ENCODE measurements at regions not wholly inside any gene's neighbourhood (a gene's known extent, or its start where the extent isn't known, plus 50 kb on each side); places are given as distances from the start of the nearest gene placed in this dataset.

DNA sequence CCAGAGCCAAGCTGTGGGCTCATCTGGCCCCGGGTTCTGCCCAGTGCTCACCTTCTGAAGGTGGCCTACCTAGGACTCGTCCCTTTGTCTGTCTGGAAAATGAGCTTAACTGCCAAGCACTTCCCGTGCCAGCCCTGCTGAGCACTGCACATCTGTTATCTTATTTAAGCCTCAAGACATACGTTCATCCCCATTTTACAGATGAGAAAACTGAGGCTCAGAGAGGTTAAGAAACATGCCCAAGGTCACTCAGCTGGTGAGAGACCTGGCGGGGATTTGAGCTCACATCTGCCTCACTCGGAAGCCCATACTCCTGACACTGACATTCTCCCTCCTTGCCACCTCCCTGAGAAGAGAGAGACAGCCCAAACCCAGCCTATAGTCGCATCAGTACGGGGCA lies 226.2 kb downstream of the MN1 start:
- Histone ChIP-seq H3K9me3 (ENCODE audit: control insufficient read depth in 2 of 2, insufficient read depth in 1 of 2, low read depth in 1 of 2, low read length in 1 of 2) (peaks cover 0 to 6% of the 10 kb centered on the region in 2 donors), H3K27ac (ENCODE audit: low read depth in 1 of 3, low read length in 2 of 3) (no peak overlapping the region), H3K4me3 (ENCODE audit: low read depth in 1 of 3, low read length in 3 of 3) (no peak overlapping the region), H3K36me3 (ENCODE audit: control insufficient read depth in 3 of 3, insufficient read depth in 2 of 3, low read depth in 1 of 3, low read length in 3 of 3) (no peaks in the 10 kb centered on the region), H3K27me3 (ENCODE audit: control insufficient read depth in 3 of 3, insufficient read depth in 3 of 3, low read length in 3 of 3) (no peaks in the 10 kb centered on the region), H3K4me1 (ENCODE audit: control insufficient read depth in 3 of 3, insufficient read depth in 2 of 3, low read depth in 1 of 3, low read length in 2 of 3) (peaks cover 0 to 6% (median 0%) of the 10 kb centered on the region in 3 donors)
- no peak for FAIRE-seq
- DNase-seq: no peak
- 80 to 87% (median 81%) methylated on average over 8 of the region's 8 CpGs for WGBS, 3 donors

DNA sequence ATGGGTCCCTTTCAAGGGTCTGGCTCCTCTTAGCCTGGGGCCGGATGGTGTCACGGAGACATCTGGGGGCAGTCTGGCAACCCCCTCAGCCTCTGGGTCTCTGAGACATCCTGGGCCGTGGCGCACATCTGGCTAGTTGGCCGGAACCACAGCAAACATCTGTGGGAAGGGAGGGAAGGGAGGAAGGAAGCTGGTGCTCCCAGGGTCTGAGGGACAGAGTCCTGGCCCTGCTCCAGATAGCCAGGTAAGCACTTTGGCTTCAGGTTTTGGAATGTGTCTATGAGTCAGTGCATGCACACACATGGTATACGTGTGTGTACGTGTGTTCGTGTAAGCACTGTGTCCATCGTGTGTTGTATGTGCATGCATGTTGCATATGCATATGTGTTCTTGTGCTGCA lies 225.1 kb downstream of the MN1 start:
- no peak overlapping the region for H3K4me3 ChIP-seq (ENCODE audit: low read depth in 1 of 3, low read length in 3 of 3)

DNA sequence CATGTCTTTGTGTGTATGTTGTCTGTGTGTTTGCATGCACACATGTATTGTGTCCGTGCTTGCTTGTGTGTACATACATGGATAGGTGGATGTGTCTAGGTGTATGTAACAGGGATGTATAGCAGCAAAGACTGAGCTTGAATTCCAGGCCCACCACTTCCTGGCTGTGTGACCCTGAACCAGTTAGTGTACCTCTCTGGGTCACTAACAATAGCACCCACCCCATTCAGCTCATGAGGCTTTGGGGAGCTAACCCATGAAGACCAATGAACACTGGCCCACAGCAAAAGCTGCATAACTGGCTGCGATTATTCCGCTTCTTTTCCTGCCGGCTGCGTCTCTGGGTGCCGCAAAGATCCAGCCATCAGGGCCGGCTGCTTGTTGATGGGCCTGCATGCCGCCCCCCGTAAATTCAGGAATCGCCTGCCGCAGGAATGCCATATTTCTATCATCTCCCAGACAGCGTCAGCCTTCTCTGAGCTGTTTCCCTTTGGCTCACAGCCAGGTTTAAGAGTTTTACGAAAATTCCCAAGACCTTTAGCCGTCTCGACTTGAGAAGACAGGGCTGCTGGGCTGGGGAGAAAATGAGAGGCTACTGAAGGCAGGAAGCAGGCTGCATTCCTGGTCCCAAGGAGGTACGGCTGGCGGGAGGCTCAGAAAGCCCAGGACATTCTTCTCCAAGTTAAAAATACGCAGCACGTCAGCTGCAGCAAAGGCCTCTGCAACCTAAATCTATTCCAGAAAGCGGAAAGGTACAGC lies 224.6 kb downstream of the MN1 start:
- Histone ChIP-seq H3K27ac (ENCODE audit: low read depth in 1 of 3, low read length in 2 of 3) (peak overlapping the region in 1 of 3 donors; percentile 30), H3K36me3 (ENCODE audit: control insufficient read depth in 3 of 3, insufficient read depth in 2 of 3, low read depth in 1 of 3, low read length in 3 of 3) (no peaks in the 10 kb centered on the region), H3K4me3 (ENCODE audit: low read depth in 1 of 3, low read length in 3 of 3) (no peak overlapping the region), H3K4me1 (ENCODE audit: control insufficient read depth in 3 of 3, insufficient read depth in 2 of 3, low read depth in 1 of 3, low read length in 2 of 3) (peaks cover 0 to 6% (median 0%) of the 10 kb centered on the region in 3 donors), H3K27me3 (ENCODE audit: control insufficient read depth in 3 of 3, insufficient read depth in 3 of 3, low read length in 3 of 3) (no peaks in the 10 kb centered on the region), H3K9me3 (ENCODE audit: control insufficient read depth in 2 of 2, insufficient read depth in 1 of 2, low read depth in 1 of 2, low read length in 1 of 2) (peaks cover 0 to 5% of the 10 kb centered on the region in 2 donors)
- 49 to 55% (median 50%) methylated on average over 20 of the region's 20 CpGs for WGBS, 3 donors
- FAIRE-seq (no peak), DNase-seq (peak in 1 of 2 donors; percentile 63)

More for the DNA sequence above, 225.1 kb downstream of the MN1 start:
- H3K4me1 ChIP-seq (ENCODE audit: control insufficient read depth in 3 of 3, insufficient read depth in 2 of 3, low read depth in 1 of 3, low read length in 2 of 3): peaks cover 0 to 6% (median 0%) of the 10 kb centered on the region in 3 donors
- H3K27ac ChIP-seq (ENCODE audit: low read depth in 1 of 3, low read length in 2 of 3): no peak overlapping the region
- FAIRE-seq (no peak), DNase-seq (no peak)
- H3K9me3 ChIP-seq (ENCODE audit: control insufficient read depth in 2 of 2, insufficient read depth in 1 of 2, low read depth in 1 of 2, low read length in 1 of 2): peaks cover 0 to 6% of the 10 kb centered on the region in 2 donors
- WGBS, 3 donors: 67 to 80% (median 78%) methylated on average over 8 to 9 of the region's 9 CpGs
- H3K36me3 ChIP-seq (ENCODE audit: control insufficient read depth in 3 of 3, insufficient read depth in 2 of 3, low read depth in 1 of 3, low read length in 3 of 3): no peaks in the 10 kb centered on the region
- no peaks in the 10 kb centered on the region for H3K27me3 ChIP-seq (ENCODE audit: control insufficient read depth in 3 of 3, insufficient read depth in 3 of 3, low read length in 3 of 3)

DNA sequence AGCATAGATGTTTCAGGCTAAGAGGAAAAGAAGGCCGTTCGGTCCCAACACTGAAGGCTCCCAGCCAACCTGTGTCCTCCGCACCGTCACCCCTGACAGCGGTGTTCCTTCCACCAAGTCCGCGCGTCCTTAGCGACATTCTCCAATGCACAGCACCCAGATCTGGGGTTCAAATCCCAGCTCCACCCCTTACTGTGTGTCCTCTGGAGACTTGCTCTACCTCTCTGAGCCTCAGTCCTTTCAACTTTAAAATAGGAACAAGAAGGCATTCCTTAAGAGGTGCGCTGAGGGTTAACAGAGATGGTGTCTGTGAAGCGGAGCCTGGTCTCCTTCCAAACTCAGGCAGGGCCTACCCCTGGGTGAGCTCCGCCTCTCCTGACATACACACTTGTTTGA lies 224.0 kb downstream of the MN1 start:
- no peak overlapping the region for H3K4me3 ChIP-seq (ENCODE audit: low read depth in 1 of 3, low read length in 3 of 3)
- 85 to 93% (median 88%) methylated on average over 12 of the region's 12 CpGs for WGBS, 3 donors
- H3K9me3 ChIP-seq (ENCODE audit: control insufficient read depth in 2 of 2, insufficient read depth in 1 of 2, low read depth in 1 of 2, low read length in 1 of 2): no peaks in the 10 kb centered on the region
- H3K27me3 ChIP-seq (ENCODE audit: control insufficient read depth in 3 of 3, insufficient read depth in 3 of 3, low read length in 3 of 3): no peaks in the 10 kb centered on the region
- no peak for DNase-seq
- peak overlapping the region in 1 of 3 donors; percentile 30 for H3K27ac ChIP-seq (ENCODE audit: low read depth in 1 of 3, low read length in 2 of 3)
- H3K36me3 ChIP-seq (ENCODE audit: control insufficient read depth in 3 of 3, insufficient read depth in 2 of 3, low read depth in 1 of 3, low read length in 3 of 3): no peaks in the 10 kb centered on the region
- FAIRE-seq: no peak
- peaks cover 0 to 6% (median 0%) of the 10 kb centered on the region in 3 donors for H3K4me1 ChIP-seq (ENCODE audit: control insufficient read depth in 3 of 3, insufficient read depth in 2 of 3, low read depth in 1 of 3, low read length in 2 of 3)

DNA sequence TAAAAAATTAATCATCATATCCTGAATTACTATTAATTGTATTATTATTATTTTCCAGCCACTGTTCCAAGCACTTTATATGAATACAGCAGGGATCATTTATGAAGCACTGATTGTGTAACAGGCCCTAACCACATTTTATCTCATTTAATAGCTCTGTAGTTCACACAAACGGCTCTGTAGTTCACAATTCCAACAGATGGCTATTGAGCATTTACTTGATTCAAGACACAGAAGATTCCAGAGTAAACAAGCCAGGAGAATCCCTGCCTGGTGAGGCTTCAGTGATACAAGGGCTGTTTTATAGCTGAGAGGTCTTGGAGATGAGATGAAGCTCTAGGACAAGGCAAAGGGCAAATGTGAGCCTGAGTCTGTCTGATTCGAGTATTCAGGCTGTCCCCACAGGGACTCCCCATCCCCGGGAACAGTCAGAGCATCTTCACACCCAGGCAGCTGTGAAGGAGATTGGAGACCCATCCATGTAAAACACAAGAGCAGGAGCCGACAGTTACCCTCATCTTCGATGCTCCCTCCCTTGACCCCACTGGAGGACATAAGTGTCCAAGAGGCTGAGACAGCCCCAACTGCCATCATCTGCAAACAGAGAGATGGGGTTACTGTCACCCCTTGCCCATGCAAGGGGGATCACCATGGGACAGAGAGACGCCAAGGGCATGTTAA lies 222.5 kb downstream of the MN1 start:
- no peak overlapping the region for H3K27ac ChIP-seq (ENCODE audit: low read depth in 1 of 3, low read length in 2 of 3)
- no peaks in the 10 kb centered on the region for H3K27me3 ChIP-seq (ENCODE audit: control insufficient read depth in 3 of 3, insufficient read depth in 3 of 3, low read length in 3 of 3)
- H3K9me3 ChIP-seq (ENCODE audit: control insufficient read depth in 2 of 2, insufficient read depth in 1 of 2, low read depth in 1 of 2, low read length in 1 of 2): no peaks in the 10 kb centered on the region
- no peaks in the 10 kb centered on the region for H3K36me3 ChIP-seq (ENCODE audit: control insufficient read depth in 3 of 3, insufficient read depth in 2 of 3, low read depth in 1 of 3, low read length in 3 of 3)
- FAIRE-seq: no peak
- DNase-seq: no peak
- 44 to 64% (median 53%) methylated on average over 6 of the region's 6 CpGs for WGBS, 3 donors
- H3K4me3 ChIP-seq (ENCODE audit: low read depth in 1 of 3, low read length in 3 of 3): no peak overlapping the region
- peaks cover 0 to 7% (median 0%) of the 10 kb centered on the region in 3 donors for H3K4me1 ChIP-seq (ENCODE audit: control insufficient read depth in 3 of 3, insufficient read depth in 2 of 3, low read depth in 1 of 3, low read length in 2 of 3)

DNA sequence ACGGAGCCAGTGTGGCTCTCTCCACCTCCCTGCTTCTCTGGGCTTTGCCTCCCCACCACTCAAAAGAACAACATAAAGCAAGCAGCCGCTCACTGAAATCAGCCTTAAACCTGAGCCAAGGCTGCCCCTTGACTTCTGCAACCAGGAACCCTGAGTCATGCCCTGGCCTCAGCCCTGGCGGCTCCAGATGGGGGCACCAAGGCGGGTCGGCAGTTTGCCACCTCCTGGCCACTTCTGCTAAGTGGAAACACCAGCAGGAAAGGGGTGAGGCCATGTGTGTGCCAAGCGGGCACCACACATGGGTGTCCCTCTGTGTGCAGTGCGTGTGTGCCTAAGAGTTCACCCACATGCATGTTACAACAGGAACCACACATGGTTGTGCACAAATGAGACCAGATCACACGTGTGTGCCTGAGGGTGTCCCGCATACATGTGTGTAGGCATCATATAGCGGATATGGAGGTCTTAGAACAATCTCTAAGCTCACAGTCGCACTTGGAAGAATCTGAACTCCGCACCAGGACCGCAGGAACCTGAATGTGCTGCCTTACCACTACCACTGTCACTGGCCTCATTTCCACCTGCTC lies 221.2 kb downstream of the MN1 start:
- no peaks in the 10 kb centered on the region for H3K9me3 ChIP-seq (ENCODE audit: control insufficient read depth in 2 of 2, insufficient read depth in 1 of 2, low read depth in 1 of 2, low read length in 1 of 2)
- H3K27me3 ChIP-seq (ENCODE audit: control insufficient read depth in 3 of 3, insufficient read depth in 3 of 3, low read length in 3 of 3): no peaks in the 10 kb centered on the region
- FAIRE-seq (no peak), DNase-seq (no peak)
- WGBS, 3 donors: 69 to 79% (median 69%) methylated on average over 13 of the region's 13 CpGs
- no peaks in the 10 kb centered on the region for H3K36me3 ChIP-seq (ENCODE audit: control insufficient read depth in 3 of 3, insufficient read depth in 2 of 3, low read depth in 1 of 3, low read length in 3 of 3)
- peaks cover 0 to 9% (median 0%) of the 10 kb centered on the region in 3 donors for H3K4me1 ChIP-seq (ENCODE audit: control insufficient read depth in 3 of 3, insufficient read depth in 2 of 3, low read depth in 1 of 3, low read length in 2 of 3)
- H3K27ac ChIP-seq (ENCODE audit: low read depth in 1 of 3, low read length in 2 of 3): no peak overlapping the region
- H3K4me3 ChIP-seq (ENCODE audit: low read depth in 1 of 3, low read length in 3 of 3): no peak overlapping the region

DNA sequence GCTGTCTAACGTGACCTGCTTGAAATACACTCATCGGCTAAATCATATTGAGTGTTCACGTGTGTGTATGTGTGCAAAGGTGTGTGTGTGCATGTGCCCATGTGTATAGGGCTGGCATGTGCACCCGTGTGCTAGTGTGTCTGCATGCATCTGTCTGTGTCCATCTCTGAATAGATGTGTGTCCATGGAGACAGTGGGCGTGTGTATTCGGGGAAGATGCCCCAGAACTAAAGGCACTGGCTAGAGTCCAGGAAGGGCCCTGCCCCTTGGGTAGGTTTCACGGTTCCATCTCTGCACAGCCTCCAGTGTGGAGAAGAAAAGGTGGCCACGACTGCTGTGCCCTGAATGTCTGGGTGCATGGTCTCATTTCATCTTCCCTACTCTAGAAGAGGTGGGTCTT lies 220.3 kb downstream of the MN1 start:
- FAIRE-seq: no peak
- peaks cover 0 to 9% (median 0%) of the 10 kb centered on the region in 3 donors for H3K4me1 ChIP-seq (ENCODE audit: control insufficient read depth in 3 of 3, insufficient read depth in 2 of 3, low read depth in 1 of 3, low read length in 2 of 3)
- H3K9me3 ChIP-seq (ENCODE audit: control insufficient read depth in 2 of 2, insufficient read depth in 1 of 2, low read depth in 1 of 2, low read length in 1 of 2): no peaks in the 10 kb centered on the region
- H3K4me3 ChIP-seq (ENCODE audit: low read depth in 1 of 3, low read length in 3 of 3): no peak overlapping the region
- 73 to 77% (median 76%) methylated on average over 8 of the region's 8 CpGs for WGBS, 3 donors
- H3K27ac ChIP-seq (ENCODE audit: low read depth in 1 of 3, low read length in 2 of 3): no peak overlapping the region
- H3K27me3 ChIP-seq (ENCODE audit: control insufficient read depth in 3 of 3, insufficient read depth in 3 of 3, low read length in 3 of 3): no peaks in the 10 kb centered on the region
- no peaks in the 10 kb centered on the region for H3K36me3 ChIP-seq (ENCODE audit: control insufficient read depth in 3 of 3, insufficient read depth in 2 of 3, low read depth in 1 of 3, low read length in 3 of 3)
- DNase-seq: no peak

DNA sequence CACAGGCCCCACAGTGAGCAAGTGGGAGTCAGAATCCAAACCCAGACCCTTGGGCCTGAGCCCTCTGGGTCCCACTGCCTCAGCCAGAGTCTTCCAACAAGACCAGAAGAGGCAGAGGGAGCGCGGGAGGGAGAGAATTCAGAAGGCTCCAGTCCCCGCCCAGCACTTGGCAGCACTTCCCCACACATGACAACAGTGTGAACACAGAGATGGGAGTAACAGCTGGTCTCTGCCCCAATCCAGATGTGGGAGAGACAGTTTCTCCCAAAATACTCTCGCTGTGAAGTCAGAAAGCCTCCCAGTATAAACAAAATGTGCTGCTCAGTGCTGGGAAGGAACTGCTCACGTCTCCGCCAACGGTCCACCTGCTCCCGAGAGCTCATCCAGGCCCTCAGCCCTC lies 219.9 kb downstream of the MN1 start:
- Histone ChIP-seq H3K4me1 (ENCODE audit: control insufficient read depth in 3 of 3, insufficient read depth in 2 of 3, low read depth in 1 of 3, low read length in 2 of 3) (peaks cover 0 to 9% (median 0%) of the 10 kb centered on the region in 3 donors), H3K9me3 (ENCODE audit: control insufficient read depth in 2 of 2, insufficient read depth in 1 of 2, low read depth in 1 of 2, low read length in 1 of 2) (no peaks in the 10 kb centered on the region), H3K36me3 (ENCODE audit: control insufficient read depth in 3 of 3, insufficient read depth in 2 of 3, low read depth in 1 of 3, low read length in 3 of 3) (no peaks in the 10 kb centered on the region), H3K27ac (ENCODE audit: low read depth in 1 of 3, low read length in 2 of 3) (peak overlapping the region in 1 of 3 donors; percentile 35), H3K4me3 (ENCODE audit: low read depth in 1 of 3, low read length in 3 of 3) (no peak overlapping the region), H3K27me3 (ENCODE audit: control insufficient read depth in 3 of 3, insufficient read depth in 3 of 3, low read length in 3 of 3) (no peaks in the 10 kb centered on the region)
- WGBS, 3 donors: 73 to 84% (median 83%) methylated on average over 8 of the region's 8 CpGs
- FAIRE-seq: no peak
- peak; percentile 1 to 47 for DNase-seq
